NCI-H2107 treated with DMSO at 0.1 percent for 48 hours (cell line): ENCODE measurements at regions not wholly inside any gene's neighbourhood (a gene's known extent, or its start where the extent isn't known, plus 50 kb on each side); places are given as distances from the start of the nearest gene placed in this dataset.

ENCODE experiments used
- DNase-seq: peaks from one replicate; lab custom pipeline; 2025; ENCODE audit not compliant: unreplicated experiment; lab: John Stamatoyannopoulos, UW

GRCh38 chr5:2574155-2574554 is 177.3 kb downstream of the IRX2 start:
- peak; percentile 12 for DNase-seq

GRCh38 chr5:2570586-2570985 is 180.9 kb downstream of the IRX2 start:
- DNase-seq = no peak

DNA sequence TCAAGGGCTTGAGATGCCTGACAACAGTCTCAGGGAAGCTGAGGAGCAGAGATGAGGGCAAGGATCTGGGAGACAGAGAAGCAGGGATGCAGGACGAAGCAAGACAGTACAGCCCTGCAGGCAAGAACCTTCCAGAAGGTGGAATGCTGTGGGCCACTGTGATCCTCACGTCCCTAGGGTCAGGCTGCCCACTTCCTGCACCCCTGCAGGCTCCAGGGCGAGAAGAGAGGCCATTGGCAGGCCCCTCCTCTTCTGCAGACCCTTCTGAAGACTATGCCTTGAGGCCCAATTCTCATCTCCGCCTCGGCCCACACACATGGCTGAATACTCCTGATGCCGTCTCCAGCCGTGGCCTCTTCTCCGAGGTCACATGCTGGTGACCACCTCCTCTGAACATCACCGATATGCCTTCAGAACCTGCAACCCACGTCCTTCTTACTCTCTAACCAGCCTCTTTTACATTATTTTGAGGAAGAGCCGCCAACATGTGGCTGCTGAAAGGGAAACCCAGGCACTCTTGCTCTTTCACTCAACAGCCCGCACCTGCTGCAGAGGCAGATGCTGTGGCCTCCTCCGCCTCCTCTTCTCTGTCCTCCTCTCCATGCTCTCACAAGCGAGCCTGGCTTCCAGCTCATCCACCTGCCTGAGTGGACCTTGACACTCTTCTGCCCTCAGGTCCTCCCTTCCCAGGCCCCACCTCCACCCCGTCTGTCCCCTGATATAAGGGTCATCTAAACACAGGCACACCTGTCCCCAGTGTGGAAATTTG is 181.5 kb downstream of the IRX2 start:
- no peak for DNase-seq

- DNase-seq = no peak
Observed at GRCh38 chr5:2569176-2569575, 182.3 kb downstream of the IRX2 start.

GRCh38 chr5:2566284-2566683 is 185.2 kb downstream of the IRX2 start:
- DNase-seq = no peak

GRCh38 chr5:2565147-2565546 is 186.3 kb downstream of the IRX2 start:
- DNase-seq = no peak

GRCh38 chr5:2563046-2563445 is 188.4 kb downstream of the IRX2 start:
- no peak for DNase-seq

- no peak for DNase-seq
Observed at GRCh38 chr5:2562036-2562435, 189.4 kb downstream of the IRX2 start.

GRCh38 chr5:2560435-2560834 is 191.0 kb downstream of the IRX2 start:
- DNase-seq = no peak

DNA sequence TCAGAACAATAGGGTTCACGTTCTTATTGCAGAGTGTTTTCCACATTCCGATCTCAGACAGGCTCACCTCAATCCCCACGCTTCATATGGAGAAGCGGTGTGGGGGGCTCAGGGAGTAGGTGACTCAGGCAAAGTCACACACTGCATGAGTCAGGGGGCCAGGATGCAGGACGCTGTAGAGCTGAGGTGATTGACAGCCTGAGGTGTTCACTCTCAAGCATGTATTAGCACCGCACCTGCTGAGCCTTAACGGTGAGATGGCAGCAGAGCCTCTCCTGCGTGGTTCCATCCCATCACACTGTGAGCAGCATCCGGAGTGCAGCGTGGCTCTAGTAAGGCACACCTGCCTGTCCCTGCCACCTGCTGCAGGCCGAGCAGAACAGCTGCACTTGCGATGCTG is 194.0 kb downstream of the IRX2 start:
- DNase-seq = peak; percentile 31

- DNase-seq = no peak
Observed at GRCh38 chr5:2556375-2556966, 195.0 kb downstream of the IRX2 start.

GRCh38 chr5:2553611-2554010 is 197.9 kb downstream of the IRX2 start:
- DNase-seq = no peak

GRCh38 chr5:2550509-2550908 is 201.0 kb downstream of the IRX2 start:
- DNase-seq = no peak

DNA sequence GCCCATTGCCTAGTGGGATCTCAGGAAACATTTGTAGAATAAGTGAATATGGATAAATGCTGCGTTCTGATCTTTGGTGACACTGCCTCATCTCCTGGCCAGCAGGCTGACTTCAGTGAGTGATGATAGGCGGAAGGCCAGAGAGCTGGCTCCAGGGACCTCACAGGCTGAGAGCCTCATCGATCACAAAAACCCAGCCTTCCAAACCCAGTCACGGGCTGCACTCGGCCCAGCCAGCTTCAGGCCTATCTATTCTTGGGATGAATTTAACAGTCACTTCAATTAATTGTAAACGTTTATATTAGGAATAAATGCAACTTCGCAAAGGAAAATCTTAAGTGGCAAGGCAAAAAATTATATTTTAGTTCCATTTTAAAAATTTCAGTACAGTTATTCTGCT is 201.6 kb downstream of the IRX2 start:
- DNase-seq = no peak

DNA sequence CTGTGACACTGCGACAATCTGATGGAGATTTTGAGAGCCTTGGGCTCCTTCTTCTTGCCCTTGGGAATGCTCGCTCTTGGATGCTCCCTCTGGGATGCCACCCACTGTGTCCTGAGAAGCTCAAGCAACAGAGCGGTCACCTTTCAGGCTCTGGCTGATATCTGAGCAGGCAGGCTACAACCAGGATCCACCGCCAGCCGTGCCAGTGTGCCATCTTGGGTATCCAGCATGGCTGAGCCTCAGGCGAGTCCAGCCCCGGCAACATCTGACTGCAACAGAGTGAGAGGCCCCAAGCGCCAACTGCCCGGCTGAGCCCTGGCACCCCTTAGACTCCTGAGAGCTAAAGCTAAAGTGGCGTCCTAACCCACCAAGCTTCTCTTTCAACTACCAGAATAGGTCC is 202.1 kb downstream of the IRX2 start:
- DNase-seq = no peak

- no peak for DNase-seq
Observed at GRCh38 chr5:2546938-2547337, 204.5 kb downstream of the IRX2 start.

DNA sequence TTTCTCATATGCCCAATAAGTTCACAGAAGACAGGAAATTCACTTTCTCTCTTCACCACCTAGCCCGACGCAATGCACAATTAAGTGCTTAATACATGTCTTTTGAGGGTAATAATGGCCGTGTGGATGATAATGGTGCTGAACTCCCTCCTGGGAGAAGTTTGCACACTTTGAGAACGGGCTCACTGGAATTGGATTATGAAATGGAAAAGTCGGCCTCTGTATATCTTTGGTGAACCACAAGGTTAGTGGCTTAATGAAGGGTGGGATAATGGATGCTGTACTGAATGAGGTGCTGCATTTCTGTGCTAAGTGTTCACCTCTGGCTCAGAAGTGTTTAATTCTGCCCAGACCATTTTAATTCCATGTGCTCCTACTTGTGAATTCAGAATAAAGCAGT is 207.5 kb downstream of the IRX2 start:
- DNase-seq = no peak

DNA sequence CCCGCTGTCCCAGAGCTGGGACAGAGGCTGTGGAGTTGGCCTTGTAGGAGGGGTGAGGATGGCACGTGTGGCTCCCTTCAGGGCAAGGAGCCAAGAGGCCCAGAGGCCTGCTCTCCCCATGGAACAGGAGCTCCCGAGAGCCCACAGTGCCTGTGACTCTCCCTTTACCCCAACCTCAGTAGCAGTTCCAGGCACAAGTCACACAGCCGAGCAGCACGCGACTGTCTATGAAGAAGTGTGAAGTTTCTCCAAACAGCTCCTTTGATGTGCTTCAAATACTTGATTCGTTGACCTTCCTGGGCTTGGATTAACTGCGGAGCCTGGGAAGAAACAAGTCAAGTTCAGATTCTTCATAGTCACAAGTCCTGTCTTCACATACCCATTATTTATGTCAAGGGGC is 208.7 kb downstream of the IRX2 start:
- DNase-seq = no peak

- no peak for DNase-seq
Observed at GRCh38 chr5:2542026-2542425, 209.5 kb downstream of the IRX2 start.

DNA sequence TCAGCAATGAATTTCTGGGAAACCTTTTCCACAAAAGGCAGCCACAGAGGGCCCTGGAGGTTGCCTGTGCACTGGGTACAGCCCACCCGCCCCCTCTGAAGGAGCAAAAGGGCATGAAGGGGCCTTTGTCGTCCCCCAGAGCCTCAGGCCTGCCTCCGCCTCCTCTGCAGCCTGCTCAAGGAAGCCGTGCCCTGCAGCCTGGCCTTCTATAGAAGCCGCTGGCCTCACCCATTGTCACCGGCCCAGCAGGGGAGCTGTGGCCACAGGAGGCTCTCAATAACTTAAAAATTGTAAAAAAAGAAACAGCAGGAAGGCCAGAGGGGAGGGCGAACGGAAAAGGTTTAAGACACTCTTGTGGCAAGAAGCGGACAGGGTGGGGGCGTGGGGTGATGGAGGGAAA is 213.3 kb downstream of the IRX2 start:
- DNase-seq = no peak

GRCh38 chr5:2537378-2538145 is 213.9 kb downstream of the IRX2 start:
- no peak for DNase-seq
